Endothelial cell (in vitro differentiated cells): ENCODE measurements at regions not wholly inside any gene's neighbourhood (a gene's known extent, or its start where the extent isn't known, plus 50 kb on each side); places are given as distances from the start of the nearest gene placed in this dataset.

ENCODE experiments used
- DNase-seq: peaks from one replicate; pipeline ENCODE4 v3.0.0; 2021; ENCODE audit warnings: low spot score
- H3K27ac Mint-ChIP-seq: one replicate; pipeline ENCODE4 v1.8.0; 2021; ENCODE audit warnings: mixed read lengths, inconsistent platforms; ENCODE audit not compliant: unreplicated experiment
- H3K27me3 Mint-ChIP-seq: one replicate; pipeline ENCODE4 v1.8.0; 2021; ENCODE audit warnings: mild to moderate bottlenecking, moderate library complexity, mixed read lengths, inconsistent platforms; ENCODE audit not compliant: unreplicated experiment
- H3K36me3 Mint-ChIP-seq: one replicate; pipeline ENCODE4 v1.8.0; 2021; ENCODE audit warnings: mild to moderate bottlenecking, low read depth, mixed read lengths, inconsistent platforms; ENCODE audit not compliant: unreplicated experiment
- H3K4me1 Mint-ChIP-seq: one replicate; pipeline ENCODE4 v1.8.0; 2021; ENCODE audit warnings: mild to moderate bottlenecking, mixed read lengths, inconsistent platforms; ENCODE audit not compliant: unreplicated experiment
- H3K4me3 Mint-ChIP-seq: one replicate; pipeline ENCODE4 v1.8.0; 2021; ENCODE audit warnings: mild to moderate bottlenecking, mixed read lengths, inconsistent platforms; ENCODE audit not compliant: unreplicated experiment
- H3K9me3 Mint-ChIP-seq: one replicate; pipeline ENCODE4 v1.8.0; 2021; ENCODE audit warnings: mixed read lengths, inconsistent platforms; ENCODE audit not compliant: unreplicated experiment
- TF ChIP-seq, protein P1 (sequence below): fragments of 200-600 bp; sonication (generic); IDR thresholded peaks from one replicate; pipeline ENCODE4 v1.5.0; 2021; ENCODE audit warnings: antibody characterized with exemption; ENCODE audit not compliant: unreplicated experiment

DNA sequence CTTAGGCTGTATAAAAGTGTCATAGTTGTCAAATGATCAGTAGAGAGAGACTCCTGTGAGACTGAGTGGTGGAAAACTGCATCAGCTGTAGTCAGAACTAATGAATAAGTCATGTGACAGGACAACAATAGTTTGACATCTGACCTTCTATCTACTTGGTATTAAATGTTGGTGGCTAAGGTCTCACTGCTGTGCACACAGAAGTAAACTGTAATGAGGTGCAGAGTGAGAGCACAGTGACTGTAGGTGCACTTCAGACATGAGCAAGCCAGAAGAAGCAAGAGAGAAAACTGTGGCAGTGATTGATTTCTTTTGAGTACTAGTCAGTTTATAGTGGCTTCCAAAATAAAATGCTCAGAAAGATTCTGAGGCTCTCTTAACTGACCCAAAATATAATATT is 803.6 kb downstream of the RAPGEF2 start:
- Mint-ChIP-seq H3K4me3 (no peak overlapping the region), H3K27me3 (no peaks in the 10 kb centered on the region), H3K36me3 (no peaks in the 10 kb centered on the region), H3K9me3 (no peaks in the 10 kb centered on the region), H3K27ac (no peak overlapping the region), H3K4me1 (peaks cover 8% of the 10 kb centered on the region)
- DNase-seq = no peak
- TF ChIP-seq, protein P1, sequence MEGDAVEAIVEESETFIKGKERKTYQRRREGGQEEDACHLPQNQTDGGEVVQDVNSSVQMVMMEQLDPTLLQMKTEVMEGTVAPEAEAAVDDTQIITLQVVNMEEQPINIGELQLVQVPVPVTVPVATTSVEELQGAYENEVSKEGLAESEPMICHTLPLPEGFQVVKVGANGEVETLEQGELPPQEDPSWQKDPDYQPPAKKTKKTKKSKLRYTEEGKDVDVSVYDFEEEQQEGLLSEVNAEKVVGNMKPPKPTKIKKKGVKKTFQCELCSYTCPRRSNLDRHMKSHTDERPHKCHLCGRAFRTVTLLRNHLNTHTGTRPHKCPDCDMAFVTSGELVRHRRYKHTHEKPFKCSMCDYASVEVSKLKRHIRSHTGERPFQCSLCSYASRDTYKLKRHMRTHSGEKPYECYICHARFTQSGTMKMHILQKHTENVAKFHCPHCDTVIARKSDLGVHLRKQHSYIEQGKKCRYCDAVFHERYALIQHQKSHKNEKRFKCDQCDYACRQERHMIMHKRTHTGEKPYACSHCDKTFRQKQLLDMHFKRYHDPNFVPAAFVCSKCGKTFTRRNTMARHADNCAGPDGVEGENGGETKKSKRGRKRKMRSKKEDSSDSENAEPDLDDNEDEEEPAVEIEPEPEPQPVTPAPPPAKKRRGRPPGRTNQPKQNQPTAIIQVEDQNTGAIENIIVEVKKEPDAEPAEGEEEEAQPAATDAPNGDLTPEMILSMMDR = no peak

DNA sequence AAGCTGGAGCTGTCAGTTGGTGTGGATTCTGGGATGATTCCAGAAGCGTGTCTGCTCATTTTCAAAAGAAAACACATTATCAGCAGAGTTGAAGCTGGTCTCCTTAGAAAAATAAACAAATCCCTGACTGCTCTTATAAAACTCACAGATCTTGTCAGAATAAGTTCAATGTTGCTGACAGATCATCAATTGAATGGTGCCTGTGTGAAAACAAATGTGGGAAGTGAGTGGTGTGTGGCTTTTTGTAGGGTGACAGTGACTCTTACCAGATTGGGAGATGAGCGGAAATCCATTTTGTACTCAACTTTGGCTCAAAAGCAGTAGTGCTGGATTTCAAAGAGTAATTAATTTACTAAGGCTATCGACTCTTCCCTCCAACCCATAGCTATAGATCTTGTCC is 807.8 kb downstream of the RAPGEF2 start:
- no peaks in the 10 kb centered on the region for H3K27me3 Mint-ChIP-seq
- H3K9me3 Mint-ChIP-seq = no peaks in the 10 kb centered on the region
- H3K36me3 Mint-ChIP-seq = no peaks in the 10 kb centered on the region
- DNase-seq = no peak
- no peaks in the 10 kb centered on the region for H3K4me1 Mint-ChIP-seq
- H3K27ac Mint-ChIP-seq = no peak overlapping the region
- TF ChIP-seq, protein P1 = no peak
- H3K4me3 Mint-ChIP-seq = no peak overlapping the region

DNA sequence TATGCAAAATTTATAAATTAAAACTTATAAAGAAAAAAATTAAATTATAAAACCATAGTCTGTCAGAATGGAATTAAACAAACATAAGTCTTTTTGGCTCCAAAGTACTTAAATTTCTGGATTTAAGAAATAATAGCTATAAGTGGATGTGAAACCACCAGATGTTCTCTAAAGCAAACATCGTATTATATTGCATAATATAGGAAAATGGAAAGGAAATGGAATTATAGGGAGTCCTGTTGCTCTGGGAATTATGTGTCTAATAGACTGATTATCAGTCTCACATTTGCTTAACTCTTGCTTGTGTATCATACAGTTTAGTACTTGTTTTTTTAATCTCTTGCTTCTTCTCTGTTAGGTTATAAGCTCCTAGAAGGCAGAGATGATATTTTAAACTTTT is 819.2 kb downstream of the RAPGEF2 start:
- peaks cover 6% of the 10 kb centered on the region for H3K9me3 Mint-ChIP-seq
- TF ChIP-seq, protein P1 = no peak

DNA sequence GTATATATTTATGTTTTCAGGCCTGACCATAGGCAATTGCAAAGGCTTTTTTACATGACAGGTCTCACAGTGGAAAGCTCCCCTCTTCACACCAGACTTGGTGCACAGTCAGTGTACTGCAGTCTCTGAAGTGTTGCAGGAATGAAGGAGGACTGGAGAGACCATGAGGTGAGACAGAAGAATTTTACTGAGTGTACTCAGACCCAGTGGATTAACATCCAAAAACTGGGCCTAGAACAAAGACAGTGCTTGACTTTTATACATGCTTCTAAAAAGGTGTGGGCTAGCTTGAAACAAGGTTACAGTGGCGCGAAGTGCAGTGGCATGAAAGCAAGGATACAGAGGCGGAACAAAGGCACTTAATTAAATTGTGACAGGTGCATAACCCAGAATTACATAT is 822.9 kb downstream of the RAPGEF2 start:
- no peak for DNase-seq
- no peak overlapping the region for H3K27ac Mint-ChIP-seq
- peaks cover 3% of the 10 kb centered on the region for H3K36me3 Mint-ChIP-seq
- TF ChIP-seq, protein P1 = no peak
- H3K4me3 Mint-ChIP-seq = no peak overlapping the region
- H3K9me3 Mint-ChIP-seq = peaks cover 6% of the 10 kb centered on the region
- no peaks in the 10 kb centered on the region for H3K27me3 Mint-ChIP-seq
- H3K4me1 Mint-ChIP-seq = no peaks in the 10 kb centered on the region

More for the DNA sequence above, 819.2 kb downstream of the RAPGEF2 start:
- no peaks in the 10 kb centered on the region for H3K4me1 Mint-ChIP-seq
- DNase-seq = no peak
- H3K36me3 Mint-ChIP-seq = peaks cover 1% of the 10 kb centered on the region
- H3K27me3 Mint-ChIP-seq = peaks cover 2% of the 10 kb centered on the region
- H3K4me3 Mint-ChIP-seq = no peak overlapping the region
- H3K27ac Mint-ChIP-seq = no peak overlapping the region

DNA sequence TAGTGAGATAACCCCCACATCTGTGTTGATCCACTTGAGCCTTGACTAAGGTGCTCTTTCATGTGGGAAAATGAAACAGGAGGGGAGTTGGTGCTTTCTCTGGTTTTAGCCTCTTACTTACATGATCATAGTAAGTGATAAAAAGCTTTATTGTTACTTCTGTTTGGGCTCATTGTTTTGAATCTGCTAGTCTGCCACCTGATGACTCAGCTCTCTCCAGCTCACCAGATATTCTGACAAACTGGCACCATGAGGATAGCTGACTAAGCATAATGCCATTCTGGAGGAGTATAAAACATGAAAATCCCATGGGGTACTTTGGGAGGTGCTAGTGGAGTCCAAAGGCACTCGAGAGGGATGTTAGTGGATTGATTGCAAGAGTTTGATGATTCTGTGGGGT is 824.0 kb downstream of the RAPGEF2 start:
- H3K27ac Mint-ChIP-seq = no peak overlapping the region
- H3K36me3 Mint-ChIP-seq = peaks cover 3% of the 10 kb centered on the region
- H3K27me3 Mint-ChIP-seq = no peaks in the 10 kb centered on the region
- H3K9me3 Mint-ChIP-seq = peaks cover 6% of the 10 kb centered on the region
- DNase-seq = no peak
- TF ChIP-seq, protein P1 = no peak
- H3K4me3 Mint-ChIP-seq = no peak overlapping the region
- no peaks in the 10 kb centered on the region for H3K4me1 Mint-ChIP-seq
